Activated CD8-positive, alpha-beta T cell treated with anti-CD3 and anti-CD28 coated beads for 36 hours (primary cell): ENCODE measurements at regions not wholly inside any gene's neighbourhood (a gene's known extent, or its start where the extent isn't known, plus 50 kb on each side); places are given as distances from the start of the nearest gene placed in this dataset.

Source experiments
- ATAC-seq: fragments of 200-7000 bp; cut with Tn5 transposase; one replicate; pipeline ENCODE4 v1.10.0; 2021; ENCODE audit warnings: mild to moderate bottlenecking, moderate library complexity
- CTCF ChIA-PET: fragments of 350-600 bp; sonication (Branson Sonifier 250); formaldehyde crosslinking; loops from one replicate; lab custom pipeline; 2021; ENCODE audit warnings: antibody characterized with exemption; lab: Charles Lee
- POLR2A ChIA-PET: fragments of 350-600 bp; sonication (Branson Sonifier 250); formaldehyde crosslinking; loops from one replicate; lab custom pipeline; 2021; ENCODE audit warnings: antibody characterized with exemption; lab: Charles Lee
- DNase-seq: peaks from one replicate; pipeline ENCODE4 v3.0.0-alpha.2; 2020
- H3K27ac Mint-ChIP-seq: one replicate; pipeline ENCODE4 v1.8.0; 2021; ENCODE audit warnings: mild to moderate bottlenecking, mixed read lengths
- H3K27me3 Mint-ChIP-seq: one replicate; pipeline ENCODE4 v1.8.0; 2021; ENCODE audit warnings: mixed read lengths
- H3K36me3 Mint-ChIP-seq: one replicate; pipeline ENCODE4 v1.8.0; 2021; ENCODE audit warnings: low read depth, mixed read lengths
- H3K4me1 Mint-ChIP-seq: one replicate; pipeline ENCODE4 v1.8.0; 2021; ENCODE audit warnings: low read depth, mixed read lengths
- H3K4me3 Mint-ChIP-seq: one replicate; pipeline ENCODE4 v1.8.0; 2021; ENCODE audit warnings: mild to moderate bottlenecking, moderate library complexity, mixed read lengths
- H3K9me3 Mint-ChIP-seq: one replicate; pipeline ENCODE4 v1.8.0; 2021; ENCODE audit warnings: mixed read lengths
- CTCF ChIP-seq: fragments of 200-600 bp; IDR thresholded peaks from one replicate; pipeline ENCODE4 v1.8.0; 2022; ENCODE audit warnings: antibody characterized with exemption, mild to moderate bottlenecking
- intact Hi-C: fragments of 100-400 bp; cut with micrococcal nuclease; formaldehyde crosslinking; loops from one replicate; pipeline ENCODE4 v1.10.0; 2022

DNA sequence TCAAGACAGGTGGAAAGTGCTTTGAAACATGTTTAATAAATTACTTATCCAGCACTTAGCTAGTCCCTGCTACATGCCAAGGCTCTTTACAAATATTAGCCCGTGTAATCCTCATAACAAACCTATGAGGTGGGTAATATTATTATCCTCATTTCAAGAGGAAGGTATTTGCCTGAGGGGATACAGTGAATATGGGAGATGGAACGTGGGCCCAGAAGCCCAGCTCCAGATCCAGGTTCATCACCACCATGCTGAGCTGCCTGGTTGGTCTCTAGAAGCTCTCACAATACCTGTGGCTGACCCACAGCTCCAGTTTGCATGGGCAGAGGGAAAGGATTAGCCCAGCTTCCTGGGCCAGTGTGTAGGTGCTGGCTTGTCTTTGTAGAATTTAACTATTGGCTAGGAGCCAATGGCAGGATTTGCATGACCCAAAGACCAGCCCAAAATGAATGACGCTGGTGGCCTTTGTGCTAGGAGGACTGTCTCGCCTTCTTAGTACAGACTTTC is 61.6 kb upstream of the ATP8B1 start:
- no peak for TF ChIP-seq CTCF
- DNase-seq (no peak), ATAC-seq (no peak)
- ChIA-PET POLR2A (interaction anchor here (0.7 kb wide), 1 partner anchor 115 kb away, joined by 3 read pairs; no protein-coding TSS in a partner anchor), CTCF (interaction anchor here (1.7 kb wide), 1 partner anchor 17 kb away, joined by 5 read pairs; no protein-coding TSS in a partner anchor)
- no peaks in the 10 kb centered on the region for H3K4me1 Mint-ChIP-seq
- no peaks in the 10 kb centered on the region for H3K9me3 Mint-ChIP-seq
- intact Hi-C loops: no loop called here
- H3K27me3 Mint-ChIP-seq: peaks cover 8% of the 10 kb centered on the region
- no peak overlapping the region for H3K4me3 Mint-ChIP-seq
- H3K27ac Mint-ChIP-seq: no peak overlapping the region
- no peaks in the 10 kb centered on the region for H3K36me3 Mint-ChIP-seq

DNA sequence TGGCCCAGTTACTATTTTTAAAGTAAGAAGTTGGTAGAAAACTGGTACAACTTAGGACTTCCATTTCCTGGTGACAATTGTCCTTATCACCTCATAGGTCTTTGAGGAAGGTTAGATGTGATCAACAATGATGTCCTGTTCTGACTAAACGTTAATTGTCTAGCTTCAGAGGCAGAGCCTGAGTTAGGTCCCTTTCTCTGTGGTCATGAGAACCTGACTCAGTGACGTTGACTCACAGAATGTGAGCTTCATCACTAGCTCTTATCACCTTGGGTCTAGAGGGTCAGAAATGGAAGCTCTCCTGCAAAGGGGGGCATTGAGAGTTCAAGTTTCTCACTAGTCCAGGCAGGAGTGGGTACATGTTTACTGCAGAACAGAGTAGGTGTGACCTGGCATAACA is 60.6 kb upstream of the ATP8B1 start:
- Mint-ChIP-seq H3K9me3 (no peaks in the 10 kb centered on the region), H3K36me3 (no peaks in the 10 kb centered on the region), H3K4me3 (no peak overlapping the region), H3K27me3 (peaks cover 8% of the 10 kb centered on the region), H3K4me1 (no peaks in the 10 kb centered on the region), H3K27ac (no peak overlapping the region)
- no peak for DNase-seq
- ATAC-seq: peak; percentile 20
- CTCF ChIA-PET: interaction anchor here (1.7 kb wide), 1 partner anchor 18 kb away, joined by 5 read pairs; no protein-coding TSS in a partner anchor
- intact Hi-C loops: no loop called here
- no peak for TF ChIP-seq CTCF
- POLR2A ChIA-PET: no interaction called here

- Mint-ChIP-seq H3K4me1 (no peaks in the 10 kb centered on the region), H3K36me3 (no peaks in the 10 kb centered on the region), H3K27ac (no peak overlapping the region), H3K27me3 (peaks cover 9% of the 10 kb centered on the region), H3K4me3 (no peak overlapping the region), H3K9me3 (no peaks in the 10 kb centered on the region)
- peak; percentile 25 for DNase-seq
- CTCF ChIA-PET: interaction anchor here (0.6 to 2.6 kb wide), 11 partner anchors 9 to 257 kb away, joined by 3 to 6 read pairs (median 3); no protein-coding TSS in a partner anchor
- TF ChIP-seq CTCF: peak; percentile 47
- POLR2A ChIA-PET: no interaction called here
- no peak for ATAC-seq
- intact Hi-C loops: no loop called here
Measured at GRCh38 chr18:57859314-57859713, 56.2 kb upstream of the ATP8B1 start.

DNA sequence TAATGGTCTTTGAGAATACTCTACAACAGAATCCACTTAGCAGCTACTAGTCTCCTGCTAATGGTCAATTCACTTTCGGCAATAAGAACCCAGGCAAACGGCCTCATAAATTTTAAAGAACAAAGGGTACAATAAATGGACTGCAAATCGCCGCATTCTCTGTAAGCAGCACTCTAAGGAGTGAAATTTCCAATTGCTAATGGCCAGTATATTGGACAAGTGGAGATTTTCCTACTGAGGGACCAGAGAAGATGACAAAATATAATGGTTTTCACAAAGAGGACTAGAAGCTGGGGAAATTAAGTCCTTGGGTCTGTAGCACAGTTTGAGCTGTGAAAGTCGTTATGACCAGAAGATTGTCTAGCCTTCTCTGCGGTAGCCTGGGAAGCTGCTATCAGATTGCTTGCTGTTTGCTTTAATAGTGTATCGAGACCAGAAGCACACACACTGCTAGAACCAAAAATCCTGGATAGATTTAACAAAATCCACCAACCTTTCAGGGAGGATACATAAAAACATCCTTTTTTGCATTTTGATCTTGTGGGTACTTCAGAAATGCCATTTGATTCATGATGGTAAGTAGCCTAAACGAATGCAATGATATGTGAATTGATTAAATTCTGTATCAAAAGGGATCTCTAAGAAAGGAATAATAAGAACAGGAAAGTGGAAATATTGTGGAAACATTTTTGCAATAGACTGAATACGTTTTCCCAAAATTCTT is 53.6 kb upstream of the ATP8B1 start:
- no peak for TF ChIP-seq CTCF
- Mint-ChIP-seq H3K4me3 (no peak overlapping the region), H3K27ac (no peak overlapping the region), H3K9me3 (no peaks in the 10 kb centered on the region), H3K27me3 (peaks cover 5% of the 10 kb centered on the region), H3K4me1 (no peaks in the 10 kb centered on the region), H3K36me3 (no peaks in the 10 kb centered on the region)
- DNase-seq (no peak), ATAC-seq (no peak)
- POLR2A ChIA-PET: no interaction called here
- CTCF ChIA-PET: interaction anchor here (1.1 to 1.3 kb wide), 2 partner anchors 11 to 25 kb away, joined by 3 to 5 read pairs; no protein-coding TSS in a partner anchor
- intact Hi-C loops: no loop called here

DNA sequence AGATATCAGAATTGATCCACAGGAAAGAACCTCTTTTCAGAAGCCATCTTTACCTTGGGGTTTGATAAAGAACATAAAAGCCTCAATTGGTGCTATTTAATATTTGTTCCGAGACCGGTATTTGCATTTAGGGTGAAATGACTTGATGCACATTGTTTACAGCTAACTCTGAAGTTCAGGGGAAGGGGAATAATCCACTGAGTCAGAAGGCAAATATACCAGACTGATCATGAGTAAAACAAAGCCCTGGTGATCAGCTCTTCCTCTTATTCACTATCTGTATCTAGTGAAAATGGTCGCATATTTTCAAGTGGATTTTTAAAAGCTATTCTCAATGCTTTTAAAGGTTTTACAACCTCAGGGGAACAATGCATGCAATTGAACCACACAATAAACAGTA is 53.0 kb upstream of the ATP8B1 start:
- no peak for TF ChIP-seq CTCF
- ATAC-seq: no peak
- intact Hi-C loops: no loop called here
- DNase-seq: no peak
- Mint-ChIP-seq H3K4me1 (no peaks in the 10 kb centered on the region), H3K27ac (no peak overlapping the region), H3K4me3 (no peak overlapping the region), H3K36me3 (no peaks in the 10 kb centered on the region), H3K9me3 (no peaks in the 10 kb centered on the region), H3K27me3 (peaks cover 9% of the 10 kb centered on the region)
- ChIA-PET POLR2A (interaction anchor here (1.3 kb wide), 1 partner anchor 116 kb away, joined by 3 read pairs; no protein-coding TSS in a partner anchor), CTCF (interaction anchor here (1.1 to 1.3 kb wide), 2 partner anchors 11 to 26 kb away, joined by 3 to 5 read pairs; no protein-coding TSS in a partner anchor)
